ENCODE measurements at regions not wholly inside any gene's neighbourhood (a gene's known extent, or its start where the extent isn't known, plus 50 kb on each side); places are given as distances from the start of the nearest gene placed in this dataset.
A peak's percentile ranks its signal among the peaks of the same experiment; 100 is the strongest.
"Not testable (repeated sequence)": the region's sequence is repeated elsewhere in the genome, so short reads cannot be mapped to it uniquely, and the experiment has no call there.

DNA sequence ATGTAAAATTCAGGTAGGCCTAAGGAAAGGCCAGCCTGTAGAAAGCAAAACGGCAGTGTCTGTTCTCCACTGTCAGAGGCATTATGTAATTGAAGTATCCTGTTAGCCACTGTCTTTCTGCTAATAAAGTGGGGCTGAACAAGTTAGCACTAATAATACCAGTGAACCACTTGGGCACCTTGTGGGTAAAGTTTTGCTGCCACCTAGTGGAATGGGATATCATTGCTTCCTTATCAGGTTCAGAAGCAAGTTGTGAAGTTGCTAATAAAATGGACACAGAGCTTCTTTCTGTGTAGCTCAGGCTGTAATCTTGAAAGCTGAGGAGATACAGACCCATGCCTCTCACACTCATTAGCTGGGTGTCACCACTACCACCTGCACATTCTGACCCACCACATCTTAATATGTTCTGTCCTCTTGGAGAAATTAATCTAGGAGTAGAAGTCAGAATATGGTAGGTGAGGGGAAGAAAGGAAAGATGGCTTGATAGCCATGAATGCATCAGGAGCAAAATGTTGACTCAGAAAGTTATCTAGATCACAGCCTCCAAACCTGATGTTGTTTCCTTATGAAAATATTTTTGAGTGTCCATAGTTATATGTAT is 175.1 kb downstream of the SEPTIN7 start:
- DNase-seq: peak; percentile 21

DNA sequence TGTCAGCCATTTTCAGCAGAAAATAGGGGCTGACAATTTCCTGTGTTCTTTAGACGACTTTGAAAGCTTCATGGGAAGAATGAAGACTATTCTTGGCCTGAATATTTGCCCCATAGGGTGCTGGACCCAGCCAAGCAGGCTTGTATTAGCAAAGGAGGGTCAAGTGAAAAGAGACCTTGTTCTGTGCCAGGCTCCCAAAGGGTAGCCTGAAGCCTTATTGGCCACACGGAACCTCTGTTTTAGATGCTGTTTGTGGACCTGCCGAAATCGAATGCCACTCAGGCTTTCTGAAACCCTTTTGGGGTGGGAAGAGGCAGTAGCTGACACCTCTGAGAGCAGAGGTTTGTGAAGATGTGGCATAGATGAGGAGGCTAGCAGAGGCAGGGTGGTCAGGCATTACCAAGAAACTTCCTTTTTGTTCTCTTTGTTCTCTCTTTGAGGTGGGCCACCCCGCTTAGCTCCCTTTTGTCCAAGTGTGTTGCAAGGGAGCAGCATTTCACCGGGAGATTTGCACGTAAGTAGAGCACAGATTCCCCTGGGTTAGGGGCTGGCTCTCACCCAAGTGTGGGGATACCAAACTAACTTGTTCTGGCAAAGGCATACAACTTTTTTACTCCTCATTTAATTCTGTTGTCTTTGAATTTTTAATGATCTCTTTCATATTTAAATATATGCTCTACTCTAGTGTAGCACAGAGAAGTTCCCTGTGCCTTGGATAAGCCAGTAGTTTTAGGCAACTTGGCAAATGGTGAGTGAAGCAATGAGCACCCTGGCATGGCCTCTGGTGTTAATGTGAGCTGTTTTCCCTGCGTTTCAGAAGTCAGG is 174.0 kb upstream of the EEPD1 start:
- not testable (repeated sequence) for DNase-seq

DNA sequence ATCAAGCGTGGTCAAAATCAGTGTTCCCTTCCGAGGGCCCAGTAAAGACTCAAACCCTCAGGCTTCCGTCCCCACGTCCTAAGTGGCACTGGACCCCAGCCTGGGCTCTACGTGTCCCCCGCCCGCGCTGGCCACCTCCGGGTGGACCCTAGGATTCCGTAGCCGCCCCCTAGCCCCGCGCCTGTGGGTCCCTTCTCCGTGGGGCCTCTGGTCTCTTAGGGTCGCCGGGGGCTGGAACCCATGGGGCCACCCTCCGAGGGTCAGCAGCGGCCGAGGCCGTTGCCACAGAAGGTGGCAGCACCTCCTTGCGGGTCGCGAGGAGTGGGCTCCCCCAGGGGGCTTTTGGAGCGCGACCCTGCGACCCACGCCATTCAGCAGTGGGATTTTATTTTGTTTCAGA is 170.5 kb upstream of the EEPD1 start:
- DNase-seq: no peak

DNA sequence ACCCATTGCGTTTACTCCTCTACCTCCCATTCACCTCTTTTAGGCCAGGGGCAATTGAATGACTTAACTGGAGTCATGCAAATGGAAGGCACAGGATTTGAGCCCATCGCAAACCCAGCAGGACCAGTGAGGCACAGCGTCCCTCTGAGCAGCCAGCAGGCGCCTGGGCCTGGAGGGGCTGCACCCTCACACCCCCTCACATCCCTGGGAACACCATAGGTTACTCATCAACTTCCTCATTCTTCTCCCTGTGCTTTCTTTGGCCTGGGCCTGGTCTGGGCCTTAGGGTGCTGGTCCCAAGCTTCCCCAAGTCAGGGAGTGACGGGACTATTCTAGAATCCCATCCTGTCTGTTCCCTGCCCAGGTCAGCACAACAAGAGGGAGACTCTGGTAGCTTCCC is 169.4 kb upstream of the EEPD1 start:
- DNase-seq: no peak

DNA sequence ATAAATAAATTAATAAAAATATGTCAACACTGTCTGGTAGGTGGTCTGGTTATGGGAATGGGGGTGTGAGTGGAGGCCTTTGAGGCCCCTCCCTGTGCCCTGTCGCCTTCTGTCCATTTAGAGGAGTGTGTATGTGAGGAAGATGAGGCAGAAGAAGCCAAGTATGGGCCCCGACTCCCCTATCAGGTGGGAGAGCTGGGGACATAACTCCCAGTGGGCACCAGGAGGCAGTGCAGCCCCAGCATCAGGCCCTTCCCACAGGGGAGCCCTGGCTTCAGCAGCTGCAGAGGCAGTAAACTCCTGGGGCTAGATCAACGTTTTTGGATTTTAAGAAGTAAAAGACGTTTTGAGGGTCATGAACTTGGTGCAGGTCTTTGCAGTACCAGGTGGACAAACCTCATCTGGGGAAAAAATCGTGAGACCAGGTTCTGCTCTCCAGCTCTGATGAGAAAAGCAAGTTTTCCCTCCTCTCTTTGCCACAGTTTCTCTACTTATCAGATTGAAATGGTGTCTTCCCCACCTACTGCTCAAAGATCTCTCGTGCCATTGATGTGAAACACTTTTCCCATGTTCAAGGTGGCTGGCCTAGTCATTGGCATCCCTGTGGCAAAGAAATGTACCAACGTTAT is 167.8 kb upstream of the EEPD1 start:
- DNase-seq: no peak

DNA sequence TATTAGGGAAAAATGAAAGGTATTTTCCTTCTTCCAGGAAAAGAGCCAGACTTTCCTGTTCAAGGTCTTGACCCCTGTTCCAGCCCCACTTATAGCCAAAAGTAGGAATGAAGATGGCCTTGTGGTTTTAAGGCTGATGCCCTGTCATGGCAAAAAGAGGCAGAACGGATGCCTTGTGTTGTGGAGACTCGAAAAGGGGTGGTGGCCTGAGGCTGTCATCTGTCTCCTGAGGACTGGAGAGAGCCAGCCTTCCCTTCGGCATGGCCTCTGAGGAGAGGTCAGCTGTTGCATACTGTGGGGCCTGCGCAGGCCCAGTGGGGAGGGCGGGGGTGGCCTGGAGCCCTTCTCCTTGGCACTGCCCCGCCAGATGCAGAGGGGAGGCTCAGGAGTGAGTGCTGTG is 166.0 kb upstream of the EEPD1 start:
- DNase-seq: no peak

DNA sequence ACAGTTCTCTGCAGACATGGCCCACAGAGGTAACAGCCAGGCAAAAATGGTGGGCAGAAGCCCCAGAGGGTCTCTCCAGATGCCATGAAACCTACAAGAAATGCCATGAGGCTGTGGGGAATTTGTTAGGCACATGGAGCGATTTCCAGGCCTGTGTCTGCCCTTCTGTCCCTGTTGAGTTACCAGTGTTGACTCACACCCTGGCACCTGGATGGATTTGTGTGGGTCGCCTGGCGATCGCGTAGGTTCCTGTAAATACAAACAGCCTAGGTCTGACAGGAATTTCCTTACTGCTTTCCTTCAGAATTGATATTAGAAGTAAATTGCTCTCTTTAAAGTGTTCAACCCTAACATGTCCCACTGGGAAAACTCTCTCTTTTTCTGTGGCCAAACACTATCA is 164.9 kb upstream of the EEPD1 start:
- DNase-seq: no peak

DNA sequence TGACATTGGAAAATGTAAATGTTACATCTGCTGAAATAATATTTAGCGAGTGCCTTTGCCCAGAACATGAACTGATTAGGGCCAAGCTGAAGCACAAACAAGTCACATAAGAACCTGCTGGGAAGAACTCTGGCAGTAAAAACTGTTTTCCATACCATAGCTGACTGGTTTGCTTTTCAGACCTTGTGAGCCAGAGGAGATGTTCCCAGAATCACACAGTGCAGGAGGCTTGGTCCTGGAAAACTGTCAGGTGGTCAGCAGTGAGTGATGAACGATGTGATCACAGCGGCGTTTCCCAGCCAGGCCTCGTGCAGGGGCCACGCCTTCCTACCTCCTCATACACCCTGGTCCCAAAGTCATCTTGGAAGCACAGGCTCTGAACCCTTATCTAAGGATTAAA is 164.2 kb upstream of the EEPD1 start:
- DNase-seq: no peak

DNA sequence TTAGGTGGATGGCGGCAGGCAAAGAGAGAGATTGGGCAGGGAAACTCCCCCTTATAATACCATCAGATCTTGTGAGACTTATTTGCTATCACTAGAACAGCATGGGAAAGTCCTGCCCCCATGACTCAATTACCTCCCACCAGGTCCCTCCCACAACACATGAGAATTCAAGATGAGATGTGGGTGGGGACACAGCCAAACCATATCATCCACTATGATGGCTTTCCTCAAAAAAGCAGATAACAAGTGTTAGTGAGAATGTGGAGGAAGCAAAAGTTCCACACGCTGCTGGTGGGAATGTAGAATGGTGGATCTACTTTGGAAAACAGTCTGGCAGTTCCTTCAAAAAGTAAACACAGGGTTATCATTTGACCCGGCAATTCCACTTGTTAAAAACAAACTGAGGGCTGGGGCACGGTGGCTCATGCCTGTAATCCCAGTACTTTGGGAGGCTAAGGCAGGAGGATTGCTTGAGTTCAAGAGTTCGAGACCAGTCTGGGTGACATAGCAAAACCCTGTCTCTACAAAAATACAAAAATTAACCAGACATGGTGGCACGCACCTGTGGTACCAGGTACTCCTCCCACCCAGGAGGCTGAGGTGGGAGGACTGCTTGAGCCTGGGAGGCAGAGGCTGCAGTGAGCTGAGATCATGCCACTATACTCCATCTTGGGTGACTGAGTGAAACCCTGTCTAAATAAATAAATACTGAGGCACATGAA is 161.4 kb upstream of the EEPD1 start:
- DNase-seq: no peak

DNA sequence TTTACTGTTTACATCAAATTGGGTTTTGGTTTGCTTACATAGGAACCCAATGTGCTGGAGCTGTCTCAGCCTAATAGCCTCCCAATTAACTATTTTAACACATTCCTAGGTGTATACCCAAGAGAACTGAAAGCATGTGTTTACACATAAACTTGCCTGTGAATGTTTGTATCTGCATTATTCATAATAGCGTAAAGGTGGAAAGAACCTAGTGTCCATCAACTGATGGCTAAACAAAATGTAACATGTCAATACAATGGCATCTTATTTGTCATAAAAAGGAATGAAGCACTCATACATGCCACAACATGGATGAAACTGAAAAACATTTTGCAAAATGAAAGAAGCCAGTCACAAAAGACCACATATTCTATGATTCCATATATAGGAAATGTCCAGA is 160.6 kb upstream of the EEPD1 start:
- DNase-seq: no peak

DNA sequence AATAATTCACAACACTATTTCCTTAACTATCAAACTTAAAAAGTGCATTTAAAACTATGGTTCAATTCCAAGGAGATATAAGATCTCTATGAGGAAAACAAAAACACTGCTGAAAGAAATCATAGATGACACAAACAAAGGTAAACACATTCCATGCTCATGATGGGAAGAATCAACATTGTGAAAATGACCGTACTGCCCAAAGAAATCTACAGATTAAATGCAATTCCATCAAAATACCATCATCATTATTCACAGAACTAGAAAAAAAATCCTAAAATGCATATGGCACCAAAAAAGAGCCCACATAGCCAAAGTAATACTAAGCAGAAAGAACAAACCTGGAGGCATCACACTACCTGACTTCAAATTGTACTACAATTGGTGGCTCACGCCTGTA is 159.9 kb upstream of the EEPD1 start:
- no peak for DNase-seq

DNA sequence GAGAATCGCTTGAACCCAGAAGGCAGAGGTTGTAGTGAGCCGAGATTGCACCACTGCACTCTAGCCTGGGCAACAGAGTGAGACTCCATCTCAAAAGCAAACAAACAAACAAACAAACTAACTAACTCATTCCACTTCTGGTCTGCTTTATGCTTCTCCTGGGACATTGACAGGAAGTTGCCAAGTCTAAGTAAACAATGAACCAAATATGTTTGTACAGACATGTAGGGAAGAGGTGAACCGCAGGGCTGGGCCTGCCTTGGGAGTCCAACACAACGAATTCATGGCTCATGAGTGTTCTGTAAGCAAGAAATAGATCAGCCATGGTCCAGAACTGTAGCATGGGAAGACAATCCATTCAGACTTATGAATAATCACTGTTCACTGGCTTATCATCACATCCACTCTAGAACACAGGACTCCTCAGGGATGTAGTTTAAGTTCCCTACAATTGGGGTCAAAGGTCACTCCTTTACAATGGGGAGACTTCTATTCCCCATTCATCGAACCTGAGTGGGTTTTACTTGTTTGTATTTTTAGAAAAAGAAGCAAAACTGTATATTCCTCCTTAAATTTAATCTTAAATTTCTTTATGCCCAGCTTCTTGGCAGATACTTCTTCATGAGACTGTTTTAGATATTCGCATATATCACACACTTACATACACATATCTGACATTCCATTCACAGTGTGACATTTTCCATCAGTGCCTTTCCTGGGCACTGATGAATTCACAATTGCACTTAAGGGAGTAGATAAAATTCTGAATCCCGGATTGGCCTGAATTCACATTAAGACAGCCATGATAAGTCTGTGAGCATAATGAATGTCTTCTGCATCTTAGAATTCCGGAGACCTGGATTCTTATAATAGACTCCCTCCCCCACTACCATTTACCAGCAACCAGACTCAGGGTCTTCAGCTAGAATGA is 159.1 kb upstream of the EEPD1 start:
- DNase-seq: no peak

DNA sequence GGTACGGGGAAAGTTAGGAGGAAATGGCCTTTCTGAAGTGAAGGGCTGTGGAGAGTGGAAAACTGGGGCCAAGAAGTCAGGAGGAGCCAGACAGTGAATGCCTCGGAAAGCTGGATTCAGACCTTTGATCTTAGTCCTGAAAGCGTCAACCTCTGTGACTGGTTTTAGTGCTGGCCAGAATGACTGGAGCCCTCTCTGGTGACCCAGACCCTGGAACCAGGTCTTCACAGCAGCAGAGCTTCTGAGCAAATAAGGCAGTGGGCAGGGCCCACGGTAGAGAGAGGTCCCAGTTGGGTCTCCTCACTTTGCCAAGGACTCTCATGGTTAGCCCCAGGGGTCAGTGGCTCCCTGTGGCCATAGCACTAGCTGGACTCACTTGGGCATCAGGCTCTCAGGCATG is 157.7 kb upstream of the EEPD1 start:
- DNase-seq: no peak

DNA sequence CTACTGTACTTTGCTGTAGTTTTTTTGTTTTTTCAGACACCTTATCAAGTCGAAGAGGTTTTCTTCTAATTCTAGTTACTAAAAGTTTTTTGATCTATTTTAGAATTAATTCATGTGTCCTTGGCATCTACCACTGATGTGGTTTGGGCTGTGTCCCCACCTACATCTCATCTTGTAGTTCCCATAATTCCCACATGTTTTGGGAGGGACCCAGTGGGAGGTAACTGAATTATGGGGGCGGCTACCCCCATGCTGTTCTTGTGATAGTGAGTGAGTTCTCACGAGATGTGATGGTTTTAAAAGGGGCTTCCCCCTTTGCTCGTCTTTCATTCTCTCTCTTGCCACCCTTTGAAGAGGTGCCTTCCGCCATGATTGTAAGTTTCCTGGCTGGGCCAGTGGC is 154.6 kb upstream of the EEPD1 start:
- DNase-seq: no peak

DNA sequence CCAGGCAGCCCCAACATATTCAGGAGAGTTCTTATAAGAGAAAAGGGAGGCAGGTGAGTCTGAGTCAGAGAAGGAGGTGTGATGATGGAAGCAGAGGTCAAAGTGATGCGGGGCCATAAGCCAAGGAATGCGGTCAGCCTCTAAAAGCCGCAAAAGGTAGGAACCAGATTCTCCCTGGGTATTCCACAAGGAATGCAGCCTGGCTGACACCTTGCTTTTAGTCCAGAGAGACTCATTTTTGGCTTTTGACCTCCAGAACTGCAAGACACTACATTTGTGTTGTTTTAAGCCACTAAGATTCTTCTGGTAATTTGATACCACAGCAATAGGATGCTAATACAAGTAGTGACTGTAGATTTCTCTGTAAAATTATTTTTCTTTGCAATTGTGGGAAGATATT is 151.5 kb upstream of the EEPD1 start:
- DNase-seq: no peak

DNA sequence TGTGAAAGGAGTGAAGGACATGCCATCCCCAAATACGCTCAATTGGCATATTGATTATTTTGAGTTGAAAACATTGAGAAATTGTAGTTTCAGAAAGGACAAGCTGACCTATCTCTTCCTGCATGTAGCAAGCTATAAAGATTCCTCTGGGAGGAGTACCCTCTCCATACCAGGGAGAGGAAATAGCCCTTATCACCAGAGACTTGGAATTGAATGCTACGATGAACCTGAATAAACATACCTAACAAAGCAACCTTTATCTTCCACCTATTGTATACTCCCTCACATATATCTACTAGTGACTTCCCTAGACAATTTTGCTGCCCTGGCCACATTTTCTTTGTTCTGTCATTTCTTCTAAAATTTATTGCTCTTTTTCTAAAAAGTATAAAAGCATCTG is 150.2 kb upstream of the EEPD1 start:
- DNase-seq: no peak

DNA sequence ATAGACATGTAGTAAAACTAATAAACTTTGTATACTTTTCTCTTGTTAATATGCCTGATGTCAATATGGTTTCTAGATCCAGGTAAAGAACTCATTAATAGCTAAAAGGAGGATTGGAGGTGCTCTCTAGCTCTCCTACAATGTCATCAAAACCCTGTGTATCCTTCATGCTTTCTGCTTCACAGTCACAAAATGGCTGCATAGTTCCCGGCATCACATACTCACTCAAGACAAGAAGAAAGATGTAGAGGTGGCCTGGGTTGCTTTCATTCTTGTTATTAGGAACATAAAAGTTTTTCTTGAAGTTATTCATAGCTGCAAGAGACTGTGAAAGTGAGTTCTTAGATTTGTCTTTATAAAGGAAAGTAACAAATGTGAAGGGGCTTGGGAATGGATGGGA is 149.7 kb upstream of the EEPD1 start:
- no peak for DNase-seq

DNA sequence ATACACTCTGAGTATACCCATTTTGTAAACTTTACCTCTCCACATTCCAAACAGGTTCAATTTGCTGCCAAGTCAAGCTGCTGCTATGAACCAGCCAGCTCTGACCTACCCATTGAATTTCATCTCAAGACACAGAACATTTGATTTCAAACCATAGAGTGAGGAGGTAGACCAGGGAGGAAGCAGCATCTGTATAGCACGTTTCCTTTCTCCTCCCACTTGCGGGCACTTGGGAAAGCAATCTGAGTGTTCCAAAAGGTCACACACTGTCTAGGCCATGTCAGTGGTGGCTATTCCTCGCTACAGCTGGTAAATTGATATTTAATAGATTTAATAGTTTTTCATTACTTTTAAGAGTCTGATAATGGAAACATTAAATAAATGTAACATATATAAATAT is 147.8 kb upstream of the EEPD1 start:
- no peak for DNase-seq

DNA sequence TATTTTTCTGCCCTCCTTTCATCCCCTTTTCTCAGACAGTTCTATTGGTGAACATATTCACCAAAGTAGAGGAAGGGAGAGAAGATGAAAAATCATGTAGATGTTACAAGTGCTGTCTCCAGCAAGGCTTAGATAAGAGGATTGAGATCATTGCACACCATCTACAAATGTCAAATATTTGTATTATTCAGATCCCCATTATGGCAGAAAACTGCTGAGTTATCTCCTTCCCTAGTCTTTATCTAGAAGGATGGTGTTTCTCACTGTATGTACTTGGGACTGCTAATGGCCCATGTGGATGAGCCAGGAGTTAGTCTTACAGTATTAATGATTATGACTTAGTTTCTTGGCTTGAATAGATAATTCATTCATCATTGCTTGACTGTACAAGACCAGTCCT is 147.2 kb upstream of the EEPD1 start:
- no peak for DNase-seq

DNA sequence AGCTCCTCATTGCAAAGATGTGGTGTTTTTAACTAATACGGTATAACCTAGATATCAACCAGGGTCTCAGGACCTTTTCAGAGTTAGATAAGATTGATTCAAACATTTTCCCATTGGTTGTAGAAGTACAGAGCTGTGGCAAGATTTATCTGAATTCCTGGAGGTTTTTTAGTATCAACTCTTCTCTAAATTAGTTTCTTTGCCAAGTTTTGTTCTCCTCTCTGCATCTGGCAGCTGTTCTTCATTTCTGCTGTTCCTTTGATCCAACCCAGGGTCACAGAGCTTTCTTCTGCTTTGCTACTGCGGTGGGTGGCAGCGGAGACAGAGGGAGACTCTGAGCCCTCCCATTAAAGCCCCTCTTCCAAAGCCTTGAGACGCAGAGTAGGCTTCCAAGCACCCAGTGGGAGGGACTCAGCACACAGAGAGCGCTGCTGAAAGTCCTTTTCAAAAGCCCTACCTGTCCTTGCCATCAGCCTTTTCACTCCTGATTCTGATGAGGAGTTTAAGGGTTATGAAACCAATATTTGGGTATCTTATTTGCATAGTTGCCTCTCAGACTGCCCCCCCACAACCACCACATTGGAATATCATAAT is 146.3 kb upstream of the EEPD1 start:
- no peak for DNase-seq

DNA sequence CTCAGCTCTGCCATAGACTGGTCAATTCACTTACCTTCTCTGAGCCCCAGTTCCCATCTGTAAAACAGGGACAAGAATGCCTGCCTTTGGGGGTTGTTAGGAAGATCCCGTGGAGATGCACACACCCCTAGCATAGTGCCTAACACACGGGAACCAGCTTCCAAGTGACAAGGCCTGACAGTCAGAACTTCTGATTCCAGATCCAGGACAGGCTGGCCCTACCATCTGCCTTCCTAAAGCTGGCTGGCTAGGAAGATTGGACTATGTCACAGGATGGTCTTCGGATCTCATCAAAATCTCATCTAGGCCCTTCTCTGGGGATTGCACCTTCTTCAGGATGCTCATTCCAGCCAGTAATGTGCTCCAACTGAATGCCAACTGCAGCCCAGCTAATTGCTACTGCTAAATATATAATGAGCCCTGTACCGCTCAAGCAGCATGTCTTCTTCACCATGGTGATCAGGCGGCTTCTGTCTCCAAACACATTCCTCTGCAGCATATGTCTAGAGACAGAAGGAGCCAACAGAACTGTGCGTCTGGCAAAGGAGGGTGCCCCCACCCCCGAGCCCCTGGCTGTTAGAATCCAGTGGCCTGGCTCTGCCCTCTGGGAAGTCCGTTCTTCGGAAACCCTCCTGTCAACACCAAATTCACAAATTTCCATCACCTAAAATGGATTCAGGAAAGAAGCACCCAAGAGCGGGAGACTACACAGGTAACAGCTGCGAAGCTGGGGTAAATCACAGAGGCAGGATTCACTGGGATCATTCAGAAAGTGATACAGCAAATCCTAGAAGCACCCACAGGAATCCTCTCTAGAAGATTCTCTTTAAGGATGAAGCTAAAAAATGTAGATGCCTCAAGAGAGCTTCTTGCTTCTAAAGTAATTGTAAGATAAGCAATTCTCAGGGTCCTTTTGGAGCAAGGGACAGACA is 142.1 kb upstream of the EEPD1 start:
- DNase-seq: no peak
